Breast epithelium (tissue), 3 donors: ENCODE measurements at regions not wholly inside any gene's neighbourhood (a gene's known extent, or its start where the extent isn't known, plus 50 kb on each side); places are given as distances from the start of the nearest gene placed in this dataset.

Source experiments
- POLR2A ChIP-seq: fragments of 450-650 bp; IDR thresholded peaks from one replicate; pipeline ENCODE4 v1.6.1; 2016; ENCODE audit warnings: antibody characterized with exemption, mild to moderate bottlenecking, moderate library complexity
- POLR2AphosphoS5 ChIP-seq, 3 donors: sonication (generic); formaldehyde crosslinking; IDR thresholded peaks; one replicate each; pipeline ENCODE4 v1.6.1; 2017; ENCODE audit warnings: antibody characterized with exemption in 3 of 3
- TF ChIP-seq, protein P1 (sequence below), 3 donors: fragments of 450-650 bp; IDR thresholded peaks; one replicate each; pipeline ENCODE4 v1.5.1; 2016 to 2017; ENCODE audit warnings: antibody characterized with exemption in 3 of 3, mild to moderate bottlenecking in 3 of 3, moderate library complexity in 3 of 3

DNA sequence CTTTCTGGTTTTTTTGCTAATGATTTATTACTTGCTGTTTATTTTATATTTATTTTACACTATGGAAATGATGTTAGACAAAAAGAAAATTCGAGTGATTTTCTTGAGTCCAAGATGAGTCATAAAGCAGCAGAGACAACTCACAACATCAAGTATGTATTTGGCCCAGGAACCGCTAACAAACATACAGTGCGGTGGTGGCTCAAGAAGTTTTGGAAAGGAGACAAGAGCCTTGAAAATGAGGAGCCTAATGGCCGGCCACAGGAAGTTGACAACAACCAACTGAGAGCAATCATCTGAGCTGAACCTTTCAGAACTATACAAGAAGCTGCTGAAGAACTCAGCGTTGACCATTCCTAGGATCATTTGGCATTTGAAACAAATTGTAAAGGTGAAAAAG lies 594.1 kb downstream of the SATB2 start:
- no peak for TF ChIP-seq POLR2A
- TF ChIP-seq, protein P1, sequence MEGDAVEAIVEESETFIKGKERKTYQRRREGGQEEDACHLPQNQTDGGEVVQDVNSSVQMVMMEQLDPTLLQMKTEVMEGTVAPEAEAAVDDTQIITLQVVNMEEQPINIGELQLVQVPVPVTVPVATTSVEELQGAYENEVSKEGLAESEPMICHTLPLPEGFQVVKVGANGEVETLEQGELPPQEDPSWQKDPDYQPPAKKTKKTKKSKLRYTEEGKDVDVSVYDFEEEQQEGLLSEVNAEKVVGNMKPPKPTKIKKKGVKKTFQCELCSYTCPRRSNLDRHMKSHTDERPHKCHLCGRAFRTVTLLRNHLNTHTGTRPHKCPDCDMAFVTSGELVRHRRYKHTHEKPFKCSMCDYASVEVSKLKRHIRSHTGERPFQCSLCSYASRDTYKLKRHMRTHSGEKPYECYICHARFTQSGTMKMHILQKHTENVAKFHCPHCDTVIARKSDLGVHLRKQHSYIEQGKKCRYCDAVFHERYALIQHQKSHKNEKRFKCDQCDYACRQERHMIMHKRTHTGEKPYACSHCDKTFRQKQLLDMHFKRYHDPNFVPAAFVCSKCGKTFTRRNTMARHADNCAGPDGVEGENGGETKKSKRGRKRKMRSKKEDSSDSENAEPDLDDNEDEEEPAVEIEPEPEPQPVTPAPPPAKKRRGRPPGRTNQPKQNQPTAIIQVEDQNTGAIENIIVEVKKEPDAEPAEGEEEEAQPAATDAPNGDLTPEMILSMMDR (IDR thresholded peaks at IDR 0.05) = no peak
- TF ChIP-seq POLR2AphosphoS5 (IDR thresholded peaks at IDR 0.05) = no peak
